ENCODE measurements at regions not wholly inside any gene's neighbourhood (a gene's known extent, or its start where the extent isn't known, plus 50 kb on each side); places are given as distances from the start of the nearest gene placed in this dataset.
"Not testable (repeated sequence)": the region's sequence is repeated elsewhere in the genome, so short reads cannot be mapped to it uniquely, and the experiment has no call there.

- DNase-seq = no peak
Measured at GRCh38 chr12:38484821-38485449, 168.4 kb downstream of the ALG10B start.

GRCh38 chr12:38488866-38489265 lies 172.3 kb downstream of the ALG10B start:
- DNase-seq = no peak

GRCh38 chr12:38490073-38490472 lies 173.5 kb downstream of the ALG10B start:
- DNase-seq = no peak

GRCh38 chr12:38490941-38491340 lies 174.4 kb downstream of the ALG10B start:
- no peak for DNase-seq

GRCh38 chr12:38501481-38501880 lies 184.9 kb downstream of the ALG10B start:
- no peak for DNase-seq

GRCh38 chr12:38501991-38502390 lies 185.4 kb downstream of the ALG10B start:
- DNase-seq = no peak

- no peak for DNase-seq
Measured at GRCh38 chr12:38502415-38502814, 185.8 kb downstream of the ALG10B start.

- DNase-seq = no peak
Measured at GRCh38 chr12:38507839-38508238, 191.3 kb downstream of the ALG10B start.

GRCh38 chr12:38508246-38508645 lies 191.7 kb downstream of the ALG10B start:
- no peak for DNase-seq

- DNase-seq = no peak
Measured at GRCh38 chr12:38515912-38516311, 199.3 kb downstream of the ALG10B start.

- DNase-seq = no peak
Measured at GRCh38 chr12:38516418-38516817, 199.8 kb downstream of the ALG10B start.

GRCh38 chr12:38523920-38524319 lies 207.3 kb downstream of the ALG10B start:
- DNase-seq = no peak

- no peak for DNase-seq
Measured at GRCh38 chr12:38527631-38528030, 211.1 kb downstream of the ALG10B start.

GRCh38 chr12:38528527-38528926 lies 212.0 kb downstream of the ALG10B start:
- no peak for DNase-seq

- not testable (repeated sequence) for DNase-seq
Measured at GRCh38 chr12:38529281-38529680, 212.7 kb downstream of the ALG10B start.

- no peak for DNase-seq
Measured at GRCh38 chr12:38538319-38538718, 221.7 kb downstream of the ALG10B start.

- no peak for DNase-seq
Measured at GRCh38 chr12:38540156-38540555, 223.6 kb downstream of the ALG10B start.

- no peak for DNase-seq
Measured at GRCh38 chr12:38541849-38542248, 225.3 kb downstream of the ALG10B start.

- no peak for DNase-seq
Measured at GRCh38 chr12:38543151-38543550, 226.6 kb downstream of the ALG10B start.

- no peak for DNase-seq
Measured at GRCh38 chr12:38544330-38545066, 227.9 kb downstream of the ALG10B start.

GRCh38 chr12:38547586-38547985 lies 231.0 kb downstream of the ALG10B start:
- DNase-seq = no peak

GRCh38 chr12:38555620-38556591 lies 239.3 kb downstream of the ALG10B start:
- no peak for DNase-seq

- DNase-seq = no peak
Measured at GRCh38 chr12:38556647-38557046, 240.1 kb downstream of the ALG10B start.

- DNase-seq = no peak
Measured at GRCh38 chr12:38585086-38585485, 268.5 kb downstream of the ALG10B start.
